Endothelial cell of umbilical vein (primary cell): ENCODE measurements at regions not wholly inside any gene's neighbourhood (a gene's known extent, or its start where the extent isn't known, plus 50 kb on each side); places are given as distances from the start of the nearest gene placed in this dataset.

Experiments used
- EZH2 ChIP-seq: IDR thresholded peaks from 2 replicates; pipeline ENCODE4 v1.6.1; 2012; ENCODE audit warnings: borderline replicate concordance, low read depth, mild to moderate bottlenecking, moderate library complexity, low read length, inconsistent platforms; ENCODE audit not compliant: severe bottlenecking
- MYC ChIP-seq: IDR thresholded peaks from one replicate; pipeline ENCODE4 v1.6.1; 2011; ENCODE audit warnings: mild to moderate bottlenecking, low read depth, low read length
- POLR2A ChIP-seq: IDR thresholded peaks from 2 replicates; pipeline ENCODE4 v1.6.1; 2012; ENCODE audit warnings: low read depth, mild to moderate bottlenecking, control low read depth, low read length
- TF ChIP-seq, protein P1 (sequence below), 2 donors: IDR thresholded peaks; 1 replicate in 1 of 2; 2 replicates in 1 of 2; pipeline ENCODE4 v1.5.1; 2011; ENCODE audit warnings: low read length in 2 of 2, mild to moderate bottlenecking in 2 of 2, moderate library complexity in 2 of 2, control low read depth in 1 of 2, inconsistent platforms in 1 of 2, low read depth in 1 of 2; ENCODE audit not compliant: insufficient read depth in 1 of 2; ENCODE audit errors: extremely low read depth in 1 of 2

DNA sequence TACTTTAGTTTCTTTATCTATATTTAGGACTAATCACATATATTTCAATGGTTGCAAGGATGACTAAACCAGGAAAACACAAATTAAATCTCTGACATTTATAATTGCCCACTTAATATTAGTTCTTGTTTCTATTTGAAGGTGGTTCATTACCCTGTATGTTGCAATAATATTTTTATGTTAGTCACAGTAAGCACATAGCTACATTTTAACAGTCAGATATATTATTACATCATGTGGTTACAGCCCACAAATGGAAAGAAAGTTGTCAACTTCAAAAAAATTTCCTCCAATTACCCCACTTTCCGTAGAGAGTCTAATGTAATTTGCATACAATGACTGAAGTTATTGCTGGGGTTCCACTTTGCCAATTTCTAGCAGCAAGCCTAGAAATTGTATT, 114.6 kb downstream of the TUSC7 start:
- TF ChIP-seq, protein P1, sequence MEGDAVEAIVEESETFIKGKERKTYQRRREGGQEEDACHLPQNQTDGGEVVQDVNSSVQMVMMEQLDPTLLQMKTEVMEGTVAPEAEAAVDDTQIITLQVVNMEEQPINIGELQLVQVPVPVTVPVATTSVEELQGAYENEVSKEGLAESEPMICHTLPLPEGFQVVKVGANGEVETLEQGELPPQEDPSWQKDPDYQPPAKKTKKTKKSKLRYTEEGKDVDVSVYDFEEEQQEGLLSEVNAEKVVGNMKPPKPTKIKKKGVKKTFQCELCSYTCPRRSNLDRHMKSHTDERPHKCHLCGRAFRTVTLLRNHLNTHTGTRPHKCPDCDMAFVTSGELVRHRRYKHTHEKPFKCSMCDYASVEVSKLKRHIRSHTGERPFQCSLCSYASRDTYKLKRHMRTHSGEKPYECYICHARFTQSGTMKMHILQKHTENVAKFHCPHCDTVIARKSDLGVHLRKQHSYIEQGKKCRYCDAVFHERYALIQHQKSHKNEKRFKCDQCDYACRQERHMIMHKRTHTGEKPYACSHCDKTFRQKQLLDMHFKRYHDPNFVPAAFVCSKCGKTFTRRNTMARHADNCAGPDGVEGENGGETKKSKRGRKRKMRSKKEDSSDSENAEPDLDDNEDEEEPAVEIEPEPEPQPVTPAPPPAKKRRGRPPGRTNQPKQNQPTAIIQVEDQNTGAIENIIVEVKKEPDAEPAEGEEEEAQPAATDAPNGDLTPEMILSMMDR (IDR thresholded peaks at IDR 0.05; ENCODE audit: extremely low read depth in 1 of 2, insufficient read depth in 1 of 2, low read depth in 1 of 2, low read length in 2 of 2), result no peak
- TF ChIP-seq MYC (no peak), EZH2 (no peak), POLR2A (no peak)
